HEK293 (cell line): ENCODE measurements at regions not wholly inside any gene's neighbourhood (a gene's known extent, or its start where the extent isn't known, plus 50 kb on each side); places are given as distances from the start of the nearest gene placed in this dataset.

Experiments
- CTCF ChIA-PET: fragments of 350-600 bp; formaldehyde crosslinking; extraction: SDS; loops from one replicate; lab custom pipeline; 2021; ENCODE audit warnings: antibody characterized with exemption; lab: Yijun Ruan, JAX
- POLR2A ChIA-PET: fragments of 300-600 bp; formaldehyde crosslinking; extraction: SDS; loops from one replicate; lab custom pipeline; 2020; ENCODE audit warnings: antibody characterized with exemption, inconsistent platforms; lab: Yijun Ruan, JAX
- H3K27ac ChIP-seq: fragments of 200-500 bp; sonication (Bioruptor generic); 2 replicates; pipeline ENCODE4 v1.5.1; 2014; ENCODE audit warnings: low read depth, low read length, control low read depth, inconsistent platforms; ENCODE audit errors: extremely low read depth
- H3K36me3 ChIP-seq, 2 experiments: fragments of 200-500 bp in 1 of 2; sonication (Bioruptor generic) in 1 of 2; 1 replicate in 1 of 2; 2 replicates in 1 of 2; pipeline ENCODE4 v1.5.1; 2014 to 2017; ENCODE audit warnings: inconsistent platforms in 2 of 2, low read length in 2 of 2; ENCODE audit not compliant: control insufficient read depth in 2 of 2, insufficient read depth in 1 of 2
- H3K4me1 ChIP-seq: fragments of 200-500 bp; sonication (Bioruptor generic); 2 replicates; pipeline ENCODE4 v1.5.1; 2014; ENCODE audit warnings: mild to moderate bottlenecking, low read length, inconsistent platforms; ENCODE audit not compliant: control insufficient read depth, insufficient read depth
- H3K4me3 ChIP-seq: 2 replicates; pipeline ENCODE4 v1.5.1; 2011; ENCODE audit warnings: low read depth, mild to moderate bottlenecking, control low read depth, low read length, moderate library complexity
- H3K9me3 ChIP-seq: fragments of 200-500 bp; sonication (Bioruptor generic); 2 replicates; pipeline ENCODE4 v1.5.1; 2014; ENCODE audit warnings: low read depth, low read length, inconsistent platforms; ENCODE audit not compliant: control insufficient read depth, insufficient read depth
- ATF2 ChIP-seq: fragments of 450-650 bp; formaldehyde crosslinking; IDR thresholded peaks from 2 replicates; pipeline ENCODE4 v1.5.1; 2016; ENCODE audit warnings: missing biosample characterization, missing genetic modification characterization, low read depth
- GLI2 ChIP-seq: fragments of 450-650 bp; formaldehyde crosslinking; IDR thresholded peaks from 2 replicates; pipeline ENCODE4; 2017; ENCODE audit warnings: missing biosample characterization, missing genetic modification characterization, low read depth, borderline replicate concordance
- INSM2 ChIP-seq: fragments of 450-650 bp; formaldehyde crosslinking; IDR thresholded peaks from 2 replicates; pipeline ENCODE4 v1.5.1; 2016; ENCODE audit warnings: missing biosample characterization, missing genetic modification characterization
- KLF16 ChIP-seq: fragments of 450-650 bp; formaldehyde crosslinking; IDR thresholded peaks from 2 replicates; pipeline ENCODE4 v1.5.1; 2017; ENCODE audit warnings: missing biosample characterization, missing genetic modification characterization
- OVOL3 ChIP-seq: fragments of 450-650 bp; formaldehyde crosslinking; IDR thresholded peaks from 2 replicates; pipeline ENCODE4 v1.5.1; 2016; ENCODE audit warnings: missing biosample characterization, missing genetic modification characterization
- ZFHX2 ChIP-seq: fragments of 450-650 bp; formaldehyde crosslinking; conservative IDR thresholded peaks from 2 replicates; pipeline ENCODE4 v1.5.1; 2016; ENCODE audit warnings: missing biosample characterization, missing genetic modification characterization
- ZNF174 ChIP-seq: fragments of 450-650 bp; formaldehyde crosslinking; IDR thresholded peaks from 2 replicates; pipeline ENCODE4 v1.5.0; 2017; ENCODE audit warnings: missing biosample characterization, mild to moderate bottlenecking, missing genetic modification characterization
- ZNF2 ChIP-seq: fragments of 450-650 bp; formaldehyde crosslinking; IDR thresholded peaks from 2 replicates; pipeline ENCODE4 v1.5.1; 2016; ENCODE audit warnings: missing biosample characterization, missing genetic modification characterization
- ZNF221 ChIP-seq: fragments of 450-650 bp; formaldehyde crosslinking; IDR thresholded peaks from 2 replicates; pipeline ENCODE4 v1.5.1; 2017; ENCODE audit warnings: missing biosample characterization, missing genetic modification characterization, borderline replicate concordance
- ZNF239 ChIP-seq: fragments of 450-650 bp; formaldehyde crosslinking; IDR thresholded peaks from 2 replicates; pipeline ENCODE4 v1.5.1; 2016; ENCODE audit warnings: missing biosample characterization, missing genetic modification characterization
- ZNF292 ChIP-seq: fragments of 450-650 bp; formaldehyde crosslinking; IDR thresholded peaks from 2 replicates; pipeline ENCODE4 v1.5.1; 2016; ENCODE audit warnings: low read depth, missing biosample characterization, missing genetic modification characterization, borderline replicate concordance
- ZNF404 ChIP-seq: fragments of 450-650 bp; formaldehyde crosslinking; IDR thresholded peaks from 2 replicates; pipeline ENCODE4 v1.5.1; 2017; ENCODE audit warnings: missing biosample characterization, missing genetic modification characterization
- ZNF433 ChIP-seq: fragments of 450-650 bp; formaldehyde crosslinking; IDR thresholded peaks from 2 replicates; pipeline ENCODE4 v1.5.1; 2016; ENCODE audit warnings: missing biosample characterization, missing genetic modification characterization, low read depth
- ZNF473 ChIP-seq: fragments of 450-650 bp; formaldehyde crosslinking; IDR thresholded peaks from 2 replicates; pipeline ENCODE4 v1.5.1; 2017; ENCODE audit warnings: missing biosample characterization, missing genetic modification characterization
- ZNF560 ChIP-seq: fragments of 450-650 bp; formaldehyde crosslinking; IDR thresholded peaks from 2 replicates; pipeline ENCODE4 v1.5.1; 2017; ENCODE audit warnings: missing biosample characterization, missing genetic modification characterization, borderline replicate concordance
- ZNF610 ChIP-seq: fragments of 450-650 bp; formaldehyde crosslinking; IDR thresholded peaks from 2 replicates; pipeline ENCODE4 v1.5.1; 2016; ENCODE audit warnings: missing biosample characterization, missing genetic modification characterization, borderline replicate concordance
- ZSCAN16 ChIP-seq: fragments of 450-650 bp; formaldehyde crosslinking; IDR thresholded peaks from 2 replicates; pipeline ENCODE4 v1.5.1; 2016; ENCODE audit warnings: missing biosample characterization, missing genetic modification characterization
- TF ChIP-seq, protein P1 (sequence below): fragments of 450-650 bp; formaldehyde crosslinking; IDR thresholded peaks from 2 replicates; pipeline ENCODE4 v1.5.1; 2016; ENCODE audit warnings: missing biosample characterization, missing genetic modification characterization
- TF ChIP-seq, protein P2 (sequence below): fragments of 450-650 bp; formaldehyde crosslinking; IDR thresholded peaks from 2 replicates; pipeline ENCODE4 v1.5.1; 2016; ENCODE audit warnings: missing biosample characterization, missing genetic modification characterization
- TF ChIP-seq, protein P3 (sequence below): fragments of 450-650 bp; formaldehyde crosslinking; IDR thresholded peaks from 2 replicates; pipeline ENCODE4 v1.5.1; 2016; ENCODE audit warnings: missing biosample characterization, missing genetic modification characterization

DNA sequence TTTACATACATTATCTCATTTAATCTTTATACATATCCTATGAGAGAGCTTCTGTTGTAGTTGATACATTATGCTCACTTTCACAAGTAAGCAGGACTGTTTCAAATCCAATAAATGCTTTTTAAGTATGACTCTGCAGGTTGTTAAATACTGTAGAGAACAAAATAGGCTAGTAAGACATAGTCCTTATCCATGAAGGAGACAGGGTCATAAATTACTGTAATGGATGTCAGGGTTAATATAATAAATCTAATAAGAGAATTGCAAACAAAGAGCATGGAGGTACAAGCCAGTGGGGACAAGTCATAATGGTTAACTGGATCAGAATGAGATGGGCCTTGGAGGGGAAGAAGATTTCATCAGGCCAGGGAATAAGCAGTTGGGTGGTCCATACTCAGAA is 303.8 kb upstream of the RGS6 start:
- Histone ChIP-seq H3K4me3 (no peak overlapping the region), H3K36me3 (no peaks in the 10 kb centered on the region; a peak in 1 of 3 replicates), H3K4me1 (0 out of 2 replicates have a peak, but pooled peaks cover 3% of the 10 kb centered on the region), H3K9me3 (no peaks in the 10 kb centered on the region), H3K27ac (no peak overlapping the region)
- ChIA-PET CTCF (no interaction called here), POLR2A (no interaction called here)
- TF ChIP-seq ZSCAN16 (tag by site-specific recombination) (no peak), ZNF433 (tag by site-specific recombination) (no peak), ZNF221 (tag by site-specific recombination) (no peak), ZNF473 (tag by site-specific recombination) (no peak), ZNF174 (tag by site-specific recombination) (no peak), ZNF610 (no peak), ZNF292 (tag by site-specific recombination) (no peak), ATF2 (no peak), KLF16 (tag by site-specific recombination) (no peak), ZFHX2 (no peak), GLI2 (no peak), OVOL3 (tag by site-specific recombination) (no peak), ZNF239 (tag by site-specific recombination) (no peak), INSM2 (tag by site-specific recombination) (no peak), ZNF2 (tag by site-specific recombination) (no peak), ZNF404 (tag by site-specific recombination) (no peak), ZNF560 (no peak)
- TF ChIP-seq, protein P1, sequence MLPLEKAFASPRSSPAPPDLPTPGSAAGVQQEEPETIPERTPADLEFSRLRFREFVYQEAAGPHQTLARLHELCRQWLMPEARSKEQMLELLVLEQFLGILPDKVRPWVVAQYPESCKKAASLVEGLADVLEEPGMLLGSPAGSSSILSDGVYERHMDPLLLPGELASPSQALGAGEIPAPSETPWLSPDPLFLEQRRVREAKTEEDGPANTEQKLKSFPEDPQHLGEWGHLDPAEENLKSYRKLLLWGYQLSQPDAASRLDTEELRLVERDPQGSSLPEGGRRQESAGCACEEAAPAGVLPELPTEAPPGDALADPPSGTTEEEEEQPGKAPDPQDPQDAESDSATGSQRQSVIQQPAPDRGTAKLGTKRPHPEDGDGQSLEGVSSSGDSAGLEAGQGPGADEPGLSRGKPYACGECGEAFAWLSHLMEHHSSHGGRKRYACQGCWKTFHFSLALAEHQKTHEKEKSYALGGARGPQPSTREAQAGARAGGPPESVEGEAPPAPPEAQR (tag by site-specific recombination) = no peak
- TF ChIP-seq, protein P2, sequence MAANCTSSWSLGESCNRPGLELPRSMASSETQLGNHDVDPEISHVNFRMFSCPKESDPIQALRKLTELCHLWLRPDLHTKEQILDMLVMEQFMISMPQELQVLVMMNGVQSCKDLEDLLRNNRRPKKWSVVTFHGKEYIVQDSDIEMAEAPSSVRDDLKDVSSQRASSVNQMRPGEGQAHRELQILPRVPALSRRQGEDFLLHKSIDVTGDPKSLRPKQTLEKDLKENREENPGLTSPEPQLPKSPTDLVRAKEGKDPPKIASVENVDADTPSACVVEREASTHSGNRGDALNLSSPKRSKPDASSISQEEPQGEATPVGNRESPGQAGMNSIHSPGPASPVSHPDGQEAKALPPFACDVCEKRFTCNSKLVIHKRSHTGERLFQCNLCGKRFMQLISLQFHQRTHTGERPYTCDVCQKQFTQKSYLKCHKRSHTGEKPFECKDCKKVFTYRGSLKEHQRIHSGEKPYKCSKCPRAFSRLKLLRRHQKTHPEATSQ (tag by site-specific recombination) = no peak
- TF ChIP-seq, protein P3, sequence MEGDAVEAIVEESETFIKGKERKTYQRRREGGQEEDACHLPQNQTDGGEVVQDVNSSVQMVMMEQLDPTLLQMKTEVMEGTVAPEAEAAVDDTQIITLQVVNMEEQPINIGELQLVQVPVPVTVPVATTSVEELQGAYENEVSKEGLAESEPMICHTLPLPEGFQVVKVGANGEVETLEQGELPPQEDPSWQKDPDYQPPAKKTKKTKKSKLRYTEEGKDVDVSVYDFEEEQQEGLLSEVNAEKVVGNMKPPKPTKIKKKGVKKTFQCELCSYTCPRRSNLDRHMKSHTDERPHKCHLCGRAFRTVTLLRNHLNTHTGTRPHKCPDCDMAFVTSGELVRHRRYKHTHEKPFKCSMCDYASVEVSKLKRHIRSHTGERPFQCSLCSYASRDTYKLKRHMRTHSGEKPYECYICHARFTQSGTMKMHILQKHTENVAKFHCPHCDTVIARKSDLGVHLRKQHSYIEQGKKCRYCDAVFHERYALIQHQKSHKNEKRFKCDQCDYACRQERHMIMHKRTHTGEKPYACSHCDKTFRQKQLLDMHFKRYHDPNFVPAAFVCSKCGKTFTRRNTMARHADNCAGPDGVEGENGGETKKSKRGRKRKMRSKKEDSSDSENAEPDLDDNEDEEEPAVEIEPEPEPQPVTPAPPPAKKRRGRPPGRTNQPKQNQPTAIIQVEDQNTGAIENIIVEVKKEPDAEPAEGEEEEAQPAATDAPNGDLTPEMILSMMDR (tag by site-specific recombination) = no peak
